GM19238 (cell line): ENCODE measurements at regions not wholly inside any gene's neighbourhood (a gene's known extent, or its start where the extent isn't known, plus 50 kb on each side); places are given as distances from the start of the nearest gene placed in this dataset.
"Not testable (repeated sequence)": the region's sequence is repeated elsewhere in the genome, so short reads cannot be mapped to it uniquely, and the experiment has no call there.

Source experiments
- DNase-seq: peaks from one replicate; pipeline ENCODE4 v3.0.0; 2011; ENCODE audit warnings: low spot score; ENCODE audit not compliant: insufficient read length

DNA sequence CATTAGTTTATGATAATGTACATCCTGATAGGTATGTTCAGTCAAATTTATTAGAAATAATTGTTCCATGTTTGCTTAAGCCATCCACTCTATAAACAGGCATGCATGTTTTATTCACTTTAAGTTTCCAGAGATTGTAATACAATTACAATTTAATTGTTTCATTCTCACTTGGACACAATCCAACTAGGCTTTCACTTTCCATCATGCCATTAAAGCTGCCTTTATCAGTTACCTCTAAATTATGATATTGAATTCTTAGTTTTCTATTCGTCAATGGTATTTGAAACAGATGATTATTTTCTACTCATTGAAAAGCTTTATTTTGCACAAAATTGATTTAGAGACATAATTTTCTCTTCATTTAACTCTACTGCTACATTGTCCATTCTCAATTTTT lies 1196.3 kb downstream of the RAPGEF2 start:
- DNase-seq, result no peak

DNA sequence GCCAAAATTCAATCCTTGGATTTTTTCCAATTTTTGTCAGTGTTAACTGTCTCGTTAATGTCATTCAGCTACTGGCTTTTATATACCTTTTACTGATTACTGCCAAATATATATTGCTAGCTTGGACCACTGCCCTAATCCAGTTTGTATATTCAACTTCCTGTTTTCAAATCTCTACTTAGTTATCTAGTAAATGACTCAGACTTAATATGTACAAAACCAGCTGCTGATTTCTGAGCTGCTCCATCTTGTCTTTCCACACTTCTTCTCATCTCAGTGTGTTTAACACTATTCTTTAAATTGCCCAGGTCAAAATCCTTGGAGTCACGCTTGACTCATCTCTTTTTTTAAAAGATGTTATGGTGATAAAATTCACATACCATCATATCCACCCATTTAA lies 1196.7 kb downstream of the RAPGEF2 start:
- DNase-seq, result no peak

DNA sequence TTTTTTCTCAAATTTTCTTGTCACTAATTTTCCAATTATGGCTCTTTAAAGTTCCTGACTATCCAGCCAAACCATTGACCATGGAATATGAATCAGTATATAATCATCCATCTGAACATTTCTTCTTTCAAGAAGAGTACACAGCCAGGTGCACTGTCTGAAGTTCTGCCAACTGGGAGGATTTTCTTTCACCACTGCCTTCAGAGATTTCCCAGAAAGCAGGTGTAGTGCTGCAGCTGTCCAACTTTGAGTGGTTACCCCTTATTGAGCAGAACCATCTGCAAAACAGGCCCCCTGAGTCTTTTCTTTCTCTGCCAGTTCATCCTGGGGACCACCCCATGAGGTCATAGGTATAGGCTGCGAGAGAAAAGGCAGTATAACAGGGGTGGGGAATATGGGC lies 1213.2 kb downstream of the RAPGEF2 start:
- DNase-seq, result no peak

DNA sequence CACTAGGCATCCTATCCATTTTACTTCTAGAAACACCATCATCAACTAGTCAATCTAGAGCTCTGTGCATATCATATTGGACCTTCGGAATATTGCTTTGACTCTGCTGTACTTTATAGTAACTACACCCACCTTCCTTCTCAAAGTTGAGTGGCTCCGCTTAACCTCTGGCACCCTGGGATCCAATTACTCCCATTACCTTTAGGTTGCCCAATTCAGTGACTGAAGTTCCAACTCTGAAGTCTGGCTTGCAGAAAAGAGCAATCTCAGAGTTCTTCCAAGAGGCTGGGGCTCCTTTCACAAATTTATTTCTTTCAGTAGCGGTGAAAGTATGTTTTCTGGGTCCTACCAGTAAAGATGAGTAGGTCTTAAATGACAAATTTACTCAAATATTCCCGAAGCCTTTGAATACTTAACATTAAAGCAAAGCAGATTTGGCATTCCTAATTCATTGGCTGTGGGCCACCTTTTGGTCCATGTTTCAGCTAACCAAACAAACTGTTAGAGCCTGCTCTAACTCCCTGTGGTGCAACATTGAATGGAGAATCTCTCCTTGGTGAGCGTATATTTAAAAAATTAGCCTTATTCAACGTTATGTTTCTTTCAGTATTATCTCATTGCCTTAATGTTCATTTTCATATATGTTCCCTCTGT lies 1215.8 kb downstream of the RAPGEF2 start:
- DNase-seq, result no peak

DNA sequence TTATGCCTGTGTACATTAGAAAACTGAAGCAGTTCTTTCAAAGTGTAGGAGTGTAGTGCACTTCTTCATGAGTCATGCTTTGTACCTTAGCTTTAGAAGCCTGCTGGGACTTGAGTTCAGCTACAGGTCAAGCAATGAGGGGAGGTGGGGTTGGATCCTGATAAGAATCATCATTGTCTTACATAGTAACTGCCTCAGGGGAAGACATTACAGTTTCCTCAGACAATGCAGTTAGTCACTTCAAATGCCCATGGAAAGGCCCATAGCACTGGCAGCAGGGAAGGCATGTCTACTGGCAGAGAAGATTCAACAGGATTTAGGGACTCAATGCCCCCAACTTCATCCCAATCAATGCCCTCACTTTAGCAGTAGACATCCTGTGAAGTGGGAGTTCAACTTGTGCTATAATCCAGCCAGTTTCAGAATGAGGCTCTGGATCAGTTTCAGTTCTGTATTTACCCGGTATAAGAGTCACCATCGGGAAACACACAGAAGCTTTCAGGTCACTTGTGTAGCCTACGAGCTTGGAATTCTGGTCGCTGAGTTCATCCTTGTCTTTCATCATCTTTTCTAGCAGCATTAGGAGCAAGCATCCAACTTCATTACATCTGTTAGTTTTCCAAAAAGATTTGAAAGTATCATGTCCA lies 1216.5 kb downstream of the RAPGEF2 start:
- DNase-seq, result no peak

DNA sequence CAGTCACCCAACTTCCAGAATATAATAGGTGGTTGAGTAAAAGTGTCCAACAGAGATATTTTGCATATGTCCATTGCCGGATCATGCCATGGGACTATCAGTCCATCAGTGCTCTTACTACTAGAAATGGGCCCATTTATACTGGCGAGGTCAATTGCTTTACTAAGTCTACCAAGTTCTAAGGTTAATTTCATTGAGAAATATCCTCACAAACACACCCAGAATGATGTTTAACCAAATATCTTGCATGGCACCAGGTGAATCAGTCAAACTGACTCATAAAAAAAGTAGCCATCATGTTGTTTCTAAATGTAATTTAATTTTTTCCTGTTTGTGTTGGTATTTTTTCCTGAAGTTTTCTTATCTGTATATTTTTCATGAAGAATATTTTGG lies 1217.0 kb downstream of the RAPGEF2 start:
- no peak for DNase-seq

DNA sequence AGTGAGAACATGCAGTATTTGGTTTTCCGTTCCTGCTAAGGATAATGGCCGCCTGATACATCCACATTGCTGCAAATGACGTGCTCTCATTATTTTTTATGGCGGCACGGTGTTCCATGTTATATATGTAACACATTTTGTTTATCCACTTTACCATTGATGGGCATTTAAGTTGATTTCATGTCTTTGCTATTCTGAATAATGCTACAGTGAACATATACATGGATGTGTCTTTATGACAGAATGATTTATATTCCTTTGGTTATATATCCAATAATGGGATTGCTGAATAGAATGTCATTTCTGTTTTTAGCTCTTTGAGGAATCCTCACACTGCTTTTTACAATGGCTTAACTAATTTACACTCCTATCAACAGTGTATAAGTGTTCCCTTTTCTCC lies 1223.2 kb downstream of the RAPGEF2 start:
- no peak for DNase-seq

DNA sequence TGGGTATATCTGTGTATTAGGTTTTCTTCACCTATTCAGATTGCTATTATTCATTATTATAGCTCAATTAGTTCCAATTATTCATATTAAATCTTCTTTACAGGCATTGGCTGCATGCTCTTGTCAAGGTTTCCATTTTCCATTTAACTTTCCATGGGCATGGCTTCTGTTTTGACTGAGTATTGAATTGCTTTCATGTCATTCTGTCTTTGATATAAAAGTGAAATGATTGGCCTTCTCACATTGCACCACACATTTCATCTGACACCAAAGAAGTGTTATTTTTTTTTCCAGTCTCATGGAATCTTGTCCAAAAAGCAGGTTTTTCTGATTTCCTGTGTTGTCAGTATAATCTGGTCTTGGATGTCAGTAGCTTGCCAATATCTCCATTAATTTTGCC lies 1244.3 kb downstream of the RAPGEF2 start:
- DNase-seq, result no peak

DNA sequence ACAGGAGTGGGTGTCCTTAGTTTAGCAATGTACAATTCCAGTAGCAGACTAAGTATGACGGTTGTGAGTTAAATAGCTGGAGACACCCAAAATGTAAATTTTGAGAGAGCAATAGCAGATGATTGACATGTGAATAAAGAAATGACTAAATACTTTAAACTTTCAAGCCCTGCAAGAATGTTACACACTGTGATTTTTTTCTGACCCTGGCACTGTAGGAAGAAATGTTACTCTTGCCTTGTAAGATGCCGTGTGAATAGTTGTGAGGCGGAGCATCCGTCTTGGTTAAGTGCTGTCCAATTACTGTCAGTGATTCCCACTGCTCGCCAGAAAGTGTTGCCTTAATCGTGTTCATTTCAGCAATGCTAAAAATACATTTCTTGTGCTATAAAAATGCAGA lies 1248.1 kb downstream of the RAPGEF2 start:
- DNase-seq, result no peak

DNA sequence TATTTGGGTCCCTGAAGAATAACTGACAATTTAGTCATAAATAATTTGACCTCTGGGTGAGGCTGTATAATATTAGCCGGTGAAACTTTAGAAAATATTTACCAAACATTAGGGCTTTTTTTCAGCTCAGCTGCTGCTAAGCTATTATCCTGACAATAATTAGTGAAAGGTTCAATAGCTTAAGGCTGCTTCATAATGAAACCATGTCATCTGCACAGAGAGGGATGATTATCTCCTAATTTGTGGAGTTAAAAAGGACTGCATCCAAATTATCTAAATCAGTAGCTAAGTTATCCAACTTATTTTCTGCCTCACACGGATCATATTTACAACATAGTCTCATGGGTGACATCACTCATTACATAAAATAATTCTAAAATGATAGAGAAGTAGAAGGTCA lies 1249.8 kb downstream of the RAPGEF2 start:
- no peak for DNase-seq

DNA sequence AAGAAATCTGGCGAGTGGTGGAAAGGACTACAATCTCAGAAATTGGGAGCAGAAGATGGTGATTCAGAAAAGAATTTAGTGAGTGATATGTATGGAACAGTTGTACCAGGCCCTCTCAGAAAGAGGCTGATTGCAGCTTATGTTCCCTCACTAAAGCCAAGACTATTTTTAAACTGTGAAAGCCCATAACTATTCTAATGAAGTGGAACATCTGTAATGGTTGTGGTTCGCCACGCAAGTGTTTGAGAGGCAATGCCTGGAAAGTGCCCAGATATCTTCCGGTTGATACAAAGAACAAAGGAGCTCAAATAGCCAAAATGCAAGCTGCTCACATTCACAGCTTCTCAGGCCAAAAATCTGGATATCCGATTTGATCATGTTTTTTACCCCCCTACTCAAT lies 1250.7 kb downstream of the RAPGEF2 start:
- no peak for DNase-seq

DNA sequence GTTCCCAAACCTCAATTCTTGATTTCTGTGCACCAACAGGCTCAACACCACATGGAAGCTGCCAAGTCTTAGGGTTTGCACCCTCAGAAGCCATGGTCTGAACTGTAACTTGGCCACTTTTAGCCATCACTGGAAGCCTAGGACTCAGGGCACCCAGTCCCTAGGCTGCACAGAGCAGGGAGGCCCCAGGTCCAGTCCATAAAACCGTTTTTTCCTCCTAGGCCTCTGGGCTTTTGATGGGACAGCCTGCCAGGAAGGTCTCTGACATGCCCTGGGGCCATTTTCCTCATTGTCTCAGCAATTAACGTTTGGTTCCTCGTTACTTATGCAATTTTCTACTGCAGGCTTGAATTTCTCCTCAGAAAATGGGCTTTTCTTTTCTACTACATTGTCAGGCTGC lies 1259.6 kb downstream of the RAPGEF2 start:
- no peak for DNase-seq

DNA sequence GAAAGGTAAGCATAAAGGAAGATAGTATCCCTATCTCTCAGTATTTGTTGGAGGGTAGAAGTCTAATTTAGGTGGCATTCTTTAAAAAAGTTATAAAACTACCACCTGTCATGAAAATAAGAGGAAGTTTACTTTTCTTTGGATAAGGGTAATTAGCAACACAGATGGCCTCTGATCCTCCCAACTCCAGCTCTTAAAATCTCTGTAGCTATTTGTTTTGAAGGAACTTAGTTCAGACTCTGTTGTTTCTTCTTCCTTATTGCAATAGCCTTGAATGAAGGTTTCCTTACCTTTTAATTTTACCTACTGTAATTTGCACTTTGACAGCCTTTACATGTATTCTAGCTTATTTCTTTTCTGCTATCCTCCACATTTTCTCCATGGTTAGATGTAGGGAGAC lies 1261.3 kb downstream of the RAPGEF2 start:
- DNase-seq, result no peak

DNA sequence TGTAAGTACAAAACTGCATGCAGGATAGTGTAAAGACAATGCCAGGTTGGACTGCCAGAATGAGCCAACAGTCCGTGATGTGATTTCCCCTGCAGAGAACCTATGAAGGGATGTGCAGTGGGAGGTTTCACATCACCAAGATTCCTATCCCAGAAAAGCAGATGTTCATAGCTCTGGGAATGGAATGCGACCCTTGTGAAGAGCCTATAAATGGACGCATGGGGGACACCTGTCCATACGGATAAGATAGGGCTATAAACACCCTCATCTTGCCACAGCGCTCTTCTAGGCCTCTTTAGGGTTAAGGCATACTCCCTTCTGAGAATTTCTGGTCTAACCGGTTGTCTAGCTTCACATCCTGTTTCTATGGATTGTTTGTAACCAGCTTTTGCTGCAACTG lies 1261.8 kb downstream of the RAPGEF2 start:
- not testable (repeated sequence) for DNase-seq

DNA sequence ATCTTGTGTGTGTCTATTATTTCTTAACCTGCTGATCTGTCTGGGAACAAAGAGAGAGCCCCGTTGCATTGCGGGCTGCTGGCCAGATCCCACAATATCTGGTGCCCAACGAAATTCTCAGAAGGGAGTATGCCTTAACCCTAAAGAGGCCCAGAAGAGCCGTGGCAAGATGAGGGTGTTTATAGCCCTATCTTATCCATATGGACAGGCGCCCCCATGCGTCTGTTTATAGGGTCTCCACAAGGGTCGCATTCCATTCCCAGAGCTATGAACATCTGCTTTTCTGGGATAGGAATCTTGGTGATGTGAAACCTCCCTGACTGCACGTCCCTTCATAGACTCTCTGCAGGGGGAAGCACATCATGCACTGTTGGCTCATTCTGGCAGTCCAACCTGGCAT lies 1262.5 kb downstream of the RAPGEF2 start:
- DNase-seq, result not testable (repeated sequence)

DNA sequence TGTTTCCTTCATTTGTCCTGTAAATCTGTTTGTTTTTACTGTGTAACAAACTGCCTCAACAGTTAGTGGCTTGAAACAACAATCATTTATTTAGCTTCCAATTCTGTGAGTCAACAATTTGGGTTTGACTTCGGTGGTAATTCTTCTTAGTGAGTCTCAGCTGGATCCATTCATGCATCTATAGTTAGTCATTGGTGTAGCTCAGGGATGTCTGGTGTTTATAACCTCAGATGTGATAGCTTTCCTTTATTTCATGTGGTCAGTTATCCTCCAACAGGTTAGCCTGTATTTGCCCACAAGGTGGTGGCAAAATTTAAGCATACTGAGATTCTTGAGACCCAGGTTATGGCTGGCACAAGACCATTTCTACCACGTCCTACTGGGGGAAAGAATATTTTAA lies 1267.2 kb downstream of the RAPGEF2 start:
- DNase-seq, result no peak

DNA sequence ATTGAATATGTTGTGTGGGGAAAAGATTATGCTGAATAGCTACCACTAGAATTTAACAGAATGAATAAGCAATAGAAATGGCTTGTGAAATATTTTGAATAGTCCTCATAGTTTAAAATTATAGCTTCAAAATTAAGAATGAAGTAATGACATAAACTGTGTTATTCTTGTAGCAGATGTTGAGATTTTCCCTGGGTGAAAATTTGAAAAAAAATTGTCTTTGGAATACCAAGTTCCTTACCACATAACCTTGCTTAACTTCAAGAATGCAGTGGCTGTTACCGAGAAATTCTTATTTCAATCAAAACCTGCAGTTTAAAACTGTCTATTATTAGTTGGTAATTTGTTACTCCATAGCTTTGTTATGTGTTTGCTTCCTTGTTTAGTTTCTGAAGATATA lies 1268.6 kb downstream of the RAPGEF2 start:
- DNase-seq, result no peak

DNA sequence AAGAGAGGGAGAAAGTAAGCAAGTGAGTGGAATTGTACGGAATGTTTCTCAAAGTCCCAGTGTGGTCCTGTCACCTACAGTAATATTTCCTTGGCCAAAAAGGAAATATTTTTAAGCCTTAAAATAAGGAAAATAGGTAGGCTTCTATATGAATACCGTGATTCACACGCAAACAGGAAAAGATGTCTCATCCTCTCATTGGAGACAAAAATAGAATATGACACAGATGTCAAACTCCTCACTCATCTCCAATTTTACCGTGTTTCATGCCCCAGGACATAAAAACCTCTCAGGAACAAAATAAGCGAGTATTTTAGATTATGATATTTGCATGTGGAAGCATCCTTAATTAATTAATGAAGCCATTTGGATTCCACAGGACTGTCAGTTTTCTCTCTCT lies 1269.5 kb downstream of the RAPGEF2 start:
- DNase-seq, result no peak

DNA sequence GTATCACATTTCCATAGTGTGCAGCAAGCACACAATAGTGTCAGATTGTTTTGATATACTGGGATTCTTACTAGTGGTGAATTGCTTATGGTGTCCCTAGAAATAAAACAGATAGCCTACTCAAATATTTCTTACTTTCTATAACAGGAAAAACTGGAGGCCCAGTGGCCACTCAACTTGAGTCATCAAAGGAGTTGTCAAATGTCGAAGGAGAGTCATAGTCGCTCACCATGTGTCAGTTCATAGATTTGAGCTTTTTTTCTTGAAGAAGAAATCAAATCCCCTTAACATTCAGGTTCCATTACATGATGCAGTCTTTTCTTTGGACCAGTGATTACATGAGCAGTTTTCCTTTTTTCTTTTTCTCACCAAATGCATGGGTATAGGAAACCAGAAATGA lies 1271.0 kb downstream of the RAPGEF2 start:
- DNase-seq, result no peak

DNA sequence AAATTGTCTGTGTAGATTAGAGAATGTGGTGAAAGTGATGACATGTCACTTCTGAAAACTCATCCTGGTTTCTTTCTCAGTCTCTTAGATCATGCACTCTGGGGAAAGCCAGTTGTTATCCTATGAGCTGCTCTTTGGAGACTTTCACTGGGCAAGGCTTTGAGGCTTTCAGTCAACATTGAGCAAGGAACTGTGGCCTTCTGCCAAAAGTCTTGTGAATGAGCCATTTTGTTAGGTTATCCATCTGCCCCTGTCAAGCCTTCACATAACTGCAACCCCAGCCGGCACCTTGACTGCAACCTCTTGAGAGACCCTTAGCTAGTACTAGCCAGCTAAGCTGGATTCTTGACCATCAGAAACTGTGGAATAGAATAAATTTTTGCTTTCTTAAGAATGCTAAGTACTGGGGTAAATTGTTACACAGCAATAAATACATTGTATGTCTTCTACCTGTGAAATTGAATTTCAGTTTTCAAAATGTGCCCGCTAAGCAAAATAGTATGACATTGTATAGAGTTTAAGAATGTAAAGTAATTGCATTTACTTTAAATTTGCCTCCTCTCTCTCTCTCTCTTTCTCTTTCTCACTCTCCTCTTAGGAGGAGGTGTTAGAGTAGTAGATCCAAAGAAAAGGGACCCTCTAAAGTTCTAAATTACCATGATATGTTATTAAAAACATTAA lies 1273.0 kb downstream of the RAPGEF2 start:
- no peak for DNase-seq

DNA sequence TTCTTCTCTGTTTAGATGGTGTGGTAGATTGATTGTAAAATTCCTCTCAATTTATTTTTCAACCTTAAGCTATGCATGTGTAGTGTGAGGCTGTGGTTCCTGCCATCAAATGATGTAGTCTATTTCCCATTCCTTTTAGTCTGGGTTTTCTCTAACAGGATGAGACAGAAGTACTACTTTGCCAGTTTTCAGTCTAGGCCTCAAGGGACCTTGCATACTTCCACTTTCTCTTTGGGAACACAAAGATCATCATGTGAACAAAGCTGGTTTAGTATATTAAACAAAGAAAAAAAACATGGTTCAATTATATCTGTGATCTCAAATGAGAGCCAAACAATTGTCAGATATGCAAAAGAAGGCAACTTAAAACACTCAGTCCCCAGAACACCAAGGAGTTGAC lies 1284.0 kb downstream of the RAPGEF2 start:
- DNase-seq, result no peak

DNA sequence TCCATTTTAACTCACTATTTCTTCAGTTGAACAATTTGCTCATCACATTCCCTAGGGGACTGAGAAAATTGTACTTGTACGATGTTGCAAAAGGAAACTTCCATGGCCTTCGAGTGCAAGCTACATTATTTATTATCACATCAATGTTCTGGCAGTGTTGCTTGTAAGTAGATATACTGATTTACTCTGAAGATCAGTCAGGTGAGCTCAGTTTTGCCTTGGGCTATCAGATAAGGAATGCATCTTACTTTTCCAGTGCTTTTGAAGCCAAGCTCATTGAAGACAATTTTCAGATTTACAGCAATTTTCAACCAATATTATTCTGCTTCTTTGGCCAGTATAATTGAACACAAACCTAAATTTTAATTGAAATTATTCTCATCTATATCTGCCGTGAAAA lies 1296.9 kb downstream of the RAPGEF2 start:
- DNase-seq, result no peak

DNA sequence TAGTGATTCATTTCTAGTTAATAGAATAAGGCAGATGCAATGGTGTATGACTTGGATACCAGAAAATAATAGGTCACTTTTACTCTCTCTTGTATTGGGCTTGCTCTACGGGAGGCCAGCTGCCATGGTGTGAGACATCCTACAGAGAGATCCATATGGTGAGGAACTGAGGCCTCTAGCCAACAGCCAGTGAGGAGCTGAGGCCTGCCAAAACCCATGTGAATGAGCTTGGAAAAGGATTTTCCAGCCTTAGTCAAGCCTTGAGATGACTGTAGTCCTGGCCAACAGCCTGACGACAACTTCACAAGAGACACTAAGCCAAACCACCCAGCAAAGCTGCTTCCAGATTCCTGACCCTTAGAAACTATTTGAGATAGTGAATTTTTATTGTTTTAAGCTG lies 1300.2 kb downstream of the RAPGEF2 start:
- no peak for DNase-seq
